IMR-90 (cell line): ENCODE measurements at regions not wholly inside any gene's neighbourhood (a gene's known extent, or its start where the extent isn't known, plus 50 kb on each side); places are given as distances from the start of the nearest gene placed in this dataset.

Experiments used
- ATAC-seq: fragments of 200-7000 bp; cut with Tn5 transposase; 2 replicates; pipeline ENCODE4 v1.9.1; 2020; ENCODE audit warnings: low read depth, mild to moderate bottlenecking, moderate library complexity
- BruUV-seq: library from RNA; stranded (reverse); fragments of 400-500 nt; replicated peaks from 2 replicates; lab custom pipeline; 2021; lab: Mats Ljungman, UMichigan
- CTCF ChIA-PET: fragments of 300-600 bp; formaldehyde crosslinking; extraction: SDS; loops from one replicate; lab custom pipeline; 2021; ENCODE audit warnings: antibody characterized with exemption; lab: Yijun Ruan, JAX
- POLR2A ChIA-PET: fragments of 300-600 bp; sonication (Branson Sonifier 250); formaldehyde crosslinking; loops from one replicate; lab custom pipeline; 2022; ENCODE audit warnings: antibody characterized with exemption; ENCODE audit not compliant: unreplicated experiment; lab: Charles Lee
- DNase-seq: peaks from one replicate; pipeline ENCODE4 v3.0.0; 2013
- H2AFZ ChIP-seq: replicated peaks from 2 replicates; pipeline ENCODE3; 2013; ENCODE audit warnings: low read length, mild to moderate bottlenecking; ENCODE audit not compliant: poor library complexity
- H2AK5ac ChIP-seq: 2 replicates; pipeline ENCODE4 v1.6.1; 2013; ENCODE audit warnings: low read depth, low read length, inconsistent platforms
- H2AK9ac ChIP-seq: replicated peaks from 2 replicates; pipeline ENCODE3; 2013; ENCODE audit warnings: mild to moderate bottlenecking, low read depth, low read length, moderate library complexity; ENCODE audit not compliant: poor library complexity
- H2BK120ac ChIP-seq: 2 replicates; pipeline ENCODE4 v1.6.1; 2013; ENCODE audit warnings: low read depth, low read length, inconsistent platforms
- H2BK15ac ChIP-seq: 3 replicates; pipeline ENCODE4 v1.6.1; 2013; ENCODE audit warnings: low read depth, low read length, inconsistent platforms
- H2BK20ac ChIP-seq: 2 replicates; pipeline ENCODE4 v1.6.1; 2013; ENCODE audit warnings: low read depth, mild to moderate bottlenecking, inconsistent platforms, low read length, moderate library complexity
- H2BK5ac ChIP-seq: 2 replicates; pipeline ENCODE4 v1.6.1; 2013; ENCODE audit warnings: mild to moderate bottlenecking, low read depth, low read length, inconsistent platforms; ENCODE audit not compliant: poor library complexity, severe bottlenecking
- H3K14ac ChIP-seq: replicated peaks from 2 replicates; pipeline ENCODE4 v1.6.1; 2013; ENCODE audit warnings: low read depth, low read length, inconsistent platforms
- H3K18ac ChIP-seq: 2 replicates; pipeline ENCODE4 v1.6.1; 2013; ENCODE audit warnings: low read depth, low read length, control low read depth
- H3K23ac ChIP-seq: 2 replicates; pipeline ENCODE4 v1.6.1; 2013; ENCODE audit warnings: low read depth, low read length, inconsistent platforms
- H3K27ac ChIP-seq: 2 replicates; pipeline ENCODE4 v1.5.1; 2013; ENCODE audit warnings: mild to moderate bottlenecking, control low read depth, low read length; ENCODE audit not compliant: insufficient read depth
- H3K27me3 ChIP-seq: 2 replicates; pipeline ENCODE4 v1.6.1; 2013; ENCODE audit warnings: low read length; ENCODE audit not compliant: control insufficient read depth, insufficient read depth
- H3K36me3 ChIP-seq: 2 replicates; pipeline ENCODE4 v1.6.1; 2013; ENCODE audit warnings: low read length, mixed read lengths; ENCODE audit not compliant: control insufficient read depth, insufficient read depth
- H3K4ac ChIP-seq: 2 replicates; pipeline ENCODE4 v1.6.1; 2013; ENCODE audit warnings: low read depth, low read length, inconsistent platforms
- H3K4me1 ChIP-seq: 2 replicates; pipeline ENCODE4 v1.6.1; 2013; ENCODE audit warnings: low read length, mixed read lengths; ENCODE audit not compliant: control insufficient read depth, insufficient read depth
- H3K4me2 ChIP-seq: 2 replicates; pipeline ENCODE4 v1.6.1; 2013; ENCODE audit warnings: low read depth, mild to moderate bottlenecking, control low read depth, low read length, moderate library complexity
- H3K4me3 ChIP-seq: 2 replicates; pipeline ENCODE4 v1.5.1; 2013; ENCODE audit warnings: low read depth, mild to moderate bottlenecking, control low read depth, low read length, moderate library complexity; ENCODE audit not compliant: insufficient read depth
- H3K56ac ChIP-seq: 2 replicates; pipeline ENCODE4 v1.6.1; 2013; ENCODE audit warnings: low read length, inconsistent platforms; ENCODE audit not compliant: insufficient read depth; ENCODE audit errors: extremely low read depth
- H3K79me1 ChIP-seq, 2 experiments: 2 replicates each; pipeline ENCODE4 v1.6.1; 2013; ENCODE audit warnings: low read length in 2 of 2, inconsistent platforms in 1 of 2, low read depth in 1 of 2
- H3K9ac ChIP-seq: 2 replicates; pipeline ENCODE4 v1.6.1; 2013; ENCODE audit warnings: low read depth, low read length, control low read depth
- H3K9me1 ChIP-seq: 2 replicates; pipeline ENCODE4 v1.6.1; 2013; ENCODE audit warnings: low read length, inconsistent platforms; ENCODE audit not compliant: insufficient read depth
- H3K9me3 ChIP-seq: 2 replicates; pipeline ENCODE4 v1.6.1; 2013; ENCODE audit warnings: low read length; ENCODE audit not compliant: control insufficient read depth, insufficient read depth
- H4K20me1 ChIP-seq: 2 replicates; pipeline ENCODE4 v1.6.1; 2013; ENCODE audit warnings: low read length, inconsistent platforms; ENCODE audit not compliant: insufficient read depth
- H4K5ac ChIP-seq: 2 replicates; pipeline ENCODE4 v1.6.1; 2013; ENCODE audit warnings: mild to moderate bottlenecking, low read depth, low read length, control low read depth
- H4K8ac ChIP-seq, 2 experiments: 2 replicates each; pipeline ENCODE4 v1.6.1; 2013; ENCODE audit warnings: low read depth in 2 of 2, low read length in 2 of 2, control low read depth in 1 of 2, inconsistent platforms in 1 of 2
- H4K91ac ChIP-seq: 2 replicates; pipeline ENCODE4 v1.6.1; 2013; ENCODE audit warnings: low read depth, low read length, inconsistent platforms; ENCODE audit not compliant: insufficient read depth
- CEBPB ChIP-seq: IDR thresholded peaks from 2 replicates; pipeline ENCODE4 v1.6.1; 2012; ENCODE audit warnings: low read depth, low read length, improper control_type of control experiment
- MAFK ChIP-seq: IDR thresholded peaks from 2 replicates; pipeline ENCODE4 v1.6.1; 2012; ENCODE audit warnings: low read depth, low read length, improper control_type of control experiment
- POLR2A ChIP-seq: IDR thresholded peaks from 2 replicates; pipeline ENCODE4 v1.6.1; 2012; ENCODE audit warnings: mild to moderate bottlenecking, low read depth, low read length
- RAD21 ChIP-seq: IDR thresholded peaks from 2 replicates; pipeline ENCODE4 v1.6.1; 2012; ENCODE audit warnings: low read length, improper control_type of control experiment
- RFX5 ChIP-seq: IDR thresholded peaks from 2 replicates; pipeline ENCODE4 v1.8.0; 2012; ENCODE audit warnings: low read depth, mild to moderate bottlenecking, low read length, moderate library complexity
- SMC3 ChIP-seq: fragments of 150-350 bp; IDR thresholded peaks from 2 replicates; pipeline ENCODE4 v1.6.1; 2016; ENCODE audit warnings: low read depth, mild to moderate bottlenecking, antibody characterized with exemption, low read length, moderate library complexity
- WGBS, 2 experiments: methylation state at CpG; one replicate each; pipeline versions ENCODE4 v1.1.5 to v1.1.7; 2013; ENCODE audit warnings: missing lambda C conversion rate in 2 of 2; ENCODE audit not compliant: insufficient read length in 1 of 2; ENCODE audit errors: extremely low coverage in 2 of 2; 5-methylcytosine and 5-hydroxymethylcytosine counted together
- dilution Hi-C: fragments of 300-500 bp; cut with HindIII; formaldehyde crosslinking; loops from one replicate; pipeline ENCODE4 v1.14.3; 2018; ENCODE audit warnings: low sequenced_read_pairs; ENCODE audit not compliant: unreplicated experiment
- in situ Hi-C: fragments of 300-500 bp; cut with MboI; formaldehyde crosslinking; loops from 3 replicates; pipeline ENCODE4 v1.14.3; 2019; ENCODE audit warnings: low sequenced_read_pairs, inconsistent platforms, mixed read lengths
- intact Hi-C: fragments of 100-400 bp; cut with micrococcal nuclease; formaldehyde crosslinking; loops from 2 replicates; pipeline ENCODE4 v1.10.0; 2022
- TF ChIP-seq, protein P1 (sequence below): conservative IDR thresholded peaks from 2 replicates; pipeline ENCODE4 v1.5.1; 2012; ENCODE audit warnings: mild to moderate bottlenecking, low read depth, low read length, improper control_type of control experiment
- TF ChIP-seq, protein P2 (sequence below): fragments of 150-350 bp; IDR thresholded peaks from 2 replicates; pipeline ENCODE4 v1.6.1; 2016; ENCODE audit warnings: low read depth, mild to moderate bottlenecking, low read length, moderate library complexity, borderline replicate concordance

DNA sequence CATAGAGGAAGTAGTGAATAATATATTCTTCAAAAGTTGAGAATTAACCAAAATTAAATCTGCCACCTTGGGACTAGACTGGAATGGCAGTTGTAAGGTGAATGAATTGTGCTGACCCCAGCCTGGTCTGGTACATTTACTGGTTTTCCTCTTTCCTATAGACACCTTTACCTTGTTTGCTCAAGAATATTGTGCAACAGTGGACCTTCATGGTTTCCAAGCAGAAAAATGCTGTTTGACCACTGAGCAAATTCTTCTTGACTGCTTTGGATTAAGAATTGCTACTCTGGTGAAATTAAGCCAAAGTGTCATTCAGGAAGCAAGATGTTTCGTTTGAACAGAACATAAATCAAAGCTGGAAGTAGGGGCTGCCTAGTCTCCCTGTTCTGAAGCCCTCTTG is 156.6 kb upstream of the TAB2 start:
- Histone ChIP-seq H3K4me2 (no peak overlapping the region), H3K23ac (no peak overlapping the region), H2BK5ac (no peak overlapping the region), H3K27ac (no peak overlapping the region), H2BK20ac (no peak overlapping the region), H4K91ac (no peak overlapping the region), H3K9me1 (no peaks in the 10 kb centered on the region), H2AK5ac (no peak overlapping the region), H3K9me3 (no peaks in the 10 kb centered on the region), H3K4ac (no peak overlapping the region), H3K9ac (no peak overlapping the region), H3K27me3 (peaks cover 21% of the 10 kb centered on the region), H3K4me3 (no peak overlapping the region), H2BK120ac (no peak overlapping the region), H2BK15ac (no peak overlapping the region), H3K14ac (no peak overlapping the region), H3K18ac (no peak overlapping the region), H2AK9ac (no peak overlapping the region), H2AFZ (no peak overlapping the region), H4K20me1 (no peaks in the 10 kb centered on the region), H4K8ac (no peak overlapping the region), H3K36me3 (no peaks in the 10 kb centered on the region), H3K79me1 (no peaks in the 10 kb centered on the region), H4K5ac (no peak overlapping the region), H3K56ac (no peak overlapping the region), H3K4me1 (no peaks in the 10 kb centered on the region; the same call in 1 of the 2 replicates)
- ATAC-seq (no peak), DNase-seq (no peak)
- in situ Hi-C loops (no loop called here), intact Hi-C loops (no loop called here), dilution Hi-C loops (no loop called here)
- no TSS peak for BruUV-seq
- POLR2A ChIA-PET = no interaction called here
- TF ChIP-seq MAFK (no peak), CEBPB (peak; percentile 46), RAD21 (no peak), RFX5 (no peak), POLR2A (no peak), SMC3 (no peak)
- TF ChIP-seq, protein P1, sequence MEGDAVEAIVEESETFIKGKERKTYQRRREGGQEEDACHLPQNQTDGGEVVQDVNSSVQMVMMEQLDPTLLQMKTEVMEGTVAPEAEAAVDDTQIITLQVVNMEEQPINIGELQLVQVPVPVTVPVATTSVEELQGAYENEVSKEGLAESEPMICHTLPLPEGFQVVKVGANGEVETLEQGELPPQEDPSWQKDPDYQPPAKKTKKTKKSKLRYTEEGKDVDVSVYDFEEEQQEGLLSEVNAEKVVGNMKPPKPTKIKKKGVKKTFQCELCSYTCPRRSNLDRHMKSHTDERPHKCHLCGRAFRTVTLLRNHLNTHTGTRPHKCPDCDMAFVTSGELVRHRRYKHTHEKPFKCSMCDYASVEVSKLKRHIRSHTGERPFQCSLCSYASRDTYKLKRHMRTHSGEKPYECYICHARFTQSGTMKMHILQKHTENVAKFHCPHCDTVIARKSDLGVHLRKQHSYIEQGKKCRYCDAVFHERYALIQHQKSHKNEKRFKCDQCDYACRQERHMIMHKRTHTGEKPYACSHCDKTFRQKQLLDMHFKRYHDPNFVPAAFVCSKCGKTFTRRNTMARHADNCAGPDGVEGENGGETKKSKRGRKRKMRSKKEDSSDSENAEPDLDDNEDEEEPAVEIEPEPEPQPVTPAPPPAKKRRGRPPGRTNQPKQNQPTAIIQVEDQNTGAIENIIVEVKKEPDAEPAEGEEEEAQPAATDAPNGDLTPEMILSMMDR = no peak
- TF ChIP-seq, protein P2, sequence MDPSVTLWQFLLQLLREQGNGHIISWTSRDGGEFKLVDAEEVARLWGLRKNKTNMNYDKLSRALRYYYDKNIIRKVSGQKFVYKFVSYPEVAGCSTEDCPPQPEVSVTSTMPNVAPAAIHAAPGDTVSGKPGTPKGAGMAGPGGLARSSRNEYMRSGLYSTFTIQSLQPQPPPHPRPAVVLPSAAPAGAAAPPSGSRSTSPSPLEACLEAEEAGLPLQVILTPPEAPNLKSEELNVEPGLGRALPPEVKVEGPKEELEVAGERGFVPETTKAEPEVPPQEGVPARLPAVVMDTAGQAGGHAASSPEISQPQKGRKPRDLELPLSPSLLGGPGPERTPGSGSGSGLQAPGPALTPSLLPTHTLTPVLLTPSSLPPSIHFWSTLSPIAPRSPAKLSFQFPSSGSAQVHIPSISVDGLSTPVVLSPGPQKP = no peak
- WGBS, 2 experiments = no CpG with 5 or more reads among the region's 1 CpG
- CTCF ChIA-PET = no interaction called here
